ENCODE measurements at regions not wholly inside any gene's neighbourhood (a gene's known extent, or its start where the extent isn't known, plus 50 kb on each side); places are given as distances from the start of the nearest gene placed in this dataset.

DNA sequence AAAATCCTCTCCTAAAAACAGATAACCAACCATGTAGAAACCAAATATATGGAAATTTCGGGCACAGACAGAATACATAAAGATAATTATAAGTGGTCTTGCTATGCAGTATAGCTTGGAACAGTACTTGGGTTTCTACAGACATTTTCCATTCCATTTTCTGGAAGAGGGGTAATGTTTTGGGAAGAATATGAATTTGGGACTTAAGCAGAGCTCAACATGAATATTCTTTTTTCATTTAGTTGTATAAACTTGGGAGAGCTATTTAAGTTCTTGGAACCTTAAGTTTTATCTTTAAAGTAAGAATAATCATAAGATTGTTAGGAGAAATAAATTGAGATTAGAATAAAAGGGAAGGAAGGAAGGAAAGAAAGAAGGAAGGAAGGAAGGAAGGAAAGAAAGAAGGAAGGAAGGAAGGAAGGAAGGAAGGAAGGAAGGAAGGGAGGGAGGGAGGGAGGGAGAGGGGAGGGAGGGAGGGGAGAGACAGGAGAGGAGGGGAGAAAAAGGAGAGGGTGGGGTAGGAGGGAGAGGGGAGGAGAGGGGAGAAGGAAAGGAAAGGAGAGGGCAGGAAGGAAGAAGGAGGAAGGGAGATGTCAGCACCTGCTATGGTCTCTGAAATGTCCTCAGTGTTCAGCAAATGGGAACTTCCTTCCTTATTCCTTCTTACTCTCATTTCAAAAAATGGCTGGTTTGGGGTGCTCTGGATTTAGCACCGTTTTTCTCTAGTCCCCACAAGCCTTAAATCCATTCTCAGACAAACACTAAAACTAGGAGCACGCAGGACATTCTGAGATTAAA is 248.3 kb downstream of the LY86 start:
- Histone ChIP-seq H3K9me3 (no peaks in the 10 kb centered on the region), H3K4me3 (no peak overlapping the region), H3K4me1 (ENCODE audit: low read depth) (no peaks in the 10 kb centered on the region), H3K36me3 (ENCODE audit: low read depth) (no peaks in the 10 kb centered on the region)
- no peak for DNase-seq
- intact Hi-C loops (cut with DNase I, micrococcal nuclease) = no loop called here
- no peak for TF ChIP-seq CTCF (IDR thresholded peaks at IDR 0.05)
- no peak for ATAC-seq

- intact Hi-C loops (cut with DNase I, micrococcal nuclease) = no loop called here
- ATAC-seq = no peak
- TF ChIP-seq CTCF (IDR thresholded peaks at IDR 0.05) = no peak
- H3K36me3 ChIP-seq (ENCODE audit: low read depth) = no peaks in the 10 kb centered on the region
- H3K4me3 ChIP-seq = no peak overlapping the region
- no peaks in the 10 kb centered on the region for H3K4me1 ChIP-seq (ENCODE audit: low read depth)
- no peak for DNase-seq
- no peaks in the 10 kb centered on the region for H3K9me3 ChIP-seq
Observed at GRCh38 chr6:6837541-6838080, 249.1 kb downstream of the LY86 start.

GRCh38 chr6:6840831-6841291 is 252.3 kb downstream of the LY86 start:
- Histone ChIP-seq H3K36me3 (ENCODE audit: low read depth) (no peaks in the 10 kb centered on the region), H3K9me3 (no peaks in the 10 kb centered on the region), H3K4me3 (no peak overlapping the region), H3K4me1 (ENCODE audit: low read depth) (no peaks in the 10 kb centered on the region)
- intact Hi-C loops (cut with DNase I, micrococcal nuclease) = no loop called here
- TF ChIP-seq CTCF (IDR thresholded peaks at IDR 0.05) = no peak
- ATAC-seq = peak; percentile 27
- no peak for DNase-seq

- TF ChIP-seq CTCF (IDR thresholded peaks at IDR 0.05) = no peak
- H3K4me1 ChIP-seq (ENCODE audit: low read depth) = no peaks in the 10 kb centered on the region
- intact Hi-C loops (cut with DNase I, micrococcal nuclease) = no loop called here
- H3K36me3 ChIP-seq (ENCODE audit: low read depth) = no peaks in the 10 kb centered on the region
- DNase-seq = peak in 1 of 3 donors; percentile 30
- peak; percentile 44 for ATAC-seq
- no peak overlapping the region for H3K4me3 ChIP-seq
- no peaks in the 10 kb centered on the region for H3K9me3 ChIP-seq
Observed at GRCh38 chr6:6841571-6841970, 253.1 kb downstream of the LY86 start.

DNA sequence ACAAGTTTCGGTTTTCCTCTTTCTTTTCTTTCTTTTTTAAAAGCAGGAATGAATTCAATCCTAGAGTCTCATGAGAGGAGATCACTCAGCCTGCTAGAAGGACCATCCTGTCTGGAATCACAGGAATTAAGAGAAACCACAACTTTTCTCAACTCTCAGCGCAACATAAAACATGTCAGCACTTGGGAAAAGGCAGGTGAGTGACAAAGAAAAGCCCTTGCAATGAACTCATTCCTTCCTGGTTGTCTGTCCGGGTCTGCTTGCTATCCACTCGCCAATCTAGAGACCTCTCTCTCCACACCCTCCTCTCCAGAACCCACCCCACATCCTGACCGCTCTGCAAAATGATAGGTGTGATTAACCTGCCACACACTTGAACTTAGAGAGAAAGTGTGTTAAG is 253.8 kb downstream of the LY86 start:
- H3K36me3 ChIP-seq (ENCODE audit: low read depth) = no peaks in the 10 kb centered on the region
- H3K9me3 ChIP-seq = no peaks in the 10 kb centered on the region
- TF ChIP-seq CTCF (IDR thresholded peaks at IDR 0.05) = no peak
- intact Hi-C loops (cut with DNase I, micrococcal nuclease) = no loop called here
- H3K4me3 ChIP-seq = no peak overlapping the region
- no peaks in the 10 kb centered on the region for H3K4me1 ChIP-seq (ENCODE audit: low read depth)
- DNase-seq (no peak), ATAC-seq (no peak)
